HUES64 (cell line): ENCODE measurements at regions not wholly inside any gene's neighbourhood (a gene's known extent, or its start where the extent isn't known, plus 50 kb on each side); places are given as distances from the start of the nearest gene placed in this dataset.

Source experiments
- H3K27ac ChIP-seq: 2 replicates; pipeline ENCODE4 v1.7.0; 2013; ENCODE audit warnings: low read depth, low read length, inconsistent platforms
- H3K27me3 ChIP-seq: 2 replicates; pipeline ENCODE4 v1.6.1; 2013; ENCODE audit warnings: mild to moderate bottlenecking, low read length; ENCODE audit not compliant: insufficient read depth
- H3K36me3 ChIP-seq: 2 replicates; pipeline ENCODE4 v1.6.1; 2013; ENCODE audit warnings: mild to moderate bottlenecking, low read length; ENCODE audit not compliant: insufficient read depth
- H3K4me1 ChIP-seq: 2 replicates; pipeline ENCODE4 v1.6.1; 2013; ENCODE audit warnings: mild to moderate bottlenecking, low read length, moderate library complexity; ENCODE audit not compliant: insufficient read depth
- H3K4me3 ChIP-seq: 2 replicates; pipeline ENCODE4 v1.5.1; 2013; ENCODE audit warnings: mild to moderate bottlenecking, low read length, moderate library complexity
- H3K9ac ChIP-seq: 2 replicates; pipeline ENCODE4 v1.6.1; 2013; ENCODE audit warnings: mild to moderate bottlenecking, low read depth, low read length
- H3K9me3 ChIP-seq: 2 replicates; pipeline ENCODE4 v1.6.1; 2013; ENCODE audit warnings: low read depth, low read length; ENCODE audit not compliant: insufficient read depth
- WGBS: fragments of 150-250, 120-280 bp; methylation state at CpG from one replicate; pipeline ENCODE4 v1.1.7; 2013; ENCODE audit warnings: missing lambda C conversion rate; 5-methylcytosine and 5-hydroxymethylcytosine counted together

DNA sequence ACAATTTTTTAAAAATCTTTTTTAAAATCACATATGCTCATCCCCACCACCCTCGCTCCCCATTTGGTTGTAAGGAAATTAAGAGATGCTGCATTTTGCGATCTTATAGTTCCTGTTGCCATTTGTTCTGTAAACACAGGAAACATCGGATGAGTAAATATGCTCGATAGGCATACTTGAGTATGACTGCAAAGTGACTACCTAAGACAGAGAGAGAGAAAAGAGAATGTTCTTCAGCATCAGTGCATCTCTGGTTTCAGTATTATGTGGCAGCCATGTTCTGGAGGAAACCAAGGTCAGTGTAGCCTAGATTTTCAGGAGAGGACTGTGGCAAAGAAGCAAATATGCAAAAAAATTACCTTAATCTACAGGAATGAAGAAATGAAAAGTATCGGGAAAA lies 265.5 kb upstream of the FMN2 start:
- H3K36me3 ChIP-seq, result no peaks in the 10 kb centered on the region

DNA sequence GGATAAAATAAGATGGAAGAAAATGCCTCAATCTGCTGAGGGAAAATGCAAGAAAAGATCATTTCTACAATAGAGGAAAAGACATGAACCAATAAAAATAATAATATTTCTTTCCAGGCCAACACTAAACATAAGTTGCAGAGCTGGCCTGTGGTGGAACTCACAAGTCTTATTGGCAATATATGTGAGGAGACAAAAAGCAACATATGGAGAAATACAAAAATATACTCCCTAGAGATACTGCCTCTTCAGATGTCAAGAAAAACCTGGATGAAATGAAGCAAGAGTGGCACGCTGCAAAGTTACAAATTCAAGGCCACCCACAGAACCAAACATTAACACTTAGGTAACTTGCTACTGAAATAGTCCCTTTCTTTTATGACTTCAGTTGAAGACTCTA lies 264.9 kb upstream of the FMN2 start:
- Histone ChIP-seq H3K27me3 (no peaks in the 10 kb centered on the region), H3K9me3 (no peaks in the 10 kb centered on the region), H3K4me3 (no peak overlapping the region), H3K4me1 (no peaks in the 10 kb centered on the region), H3K27ac (no peak overlapping the region), H3K36me3 (no peaks in the 10 kb centered on the region), H3K9ac (no peak overlapping the region)
- 100% methylated on average over 1 of the region's 1 CpG for WGBS

More for the DNA sequence above, 265.5 kb upstream of the FMN2 start:
- Histone ChIP-seq H3K27me3 (no peaks in the 10 kb centered on the region), H3K4me1 (no peaks in the 10 kb centered on the region), H3K4me3 (no peak overlapping the region), H3K9ac (no peak overlapping the region), H3K27ac (no peak overlapping the region), H3K9me3 (no peaks in the 10 kb centered on the region)
- WGBS, result 97% methylated on average over 4 of the region's 5 CpGs

DNA sequence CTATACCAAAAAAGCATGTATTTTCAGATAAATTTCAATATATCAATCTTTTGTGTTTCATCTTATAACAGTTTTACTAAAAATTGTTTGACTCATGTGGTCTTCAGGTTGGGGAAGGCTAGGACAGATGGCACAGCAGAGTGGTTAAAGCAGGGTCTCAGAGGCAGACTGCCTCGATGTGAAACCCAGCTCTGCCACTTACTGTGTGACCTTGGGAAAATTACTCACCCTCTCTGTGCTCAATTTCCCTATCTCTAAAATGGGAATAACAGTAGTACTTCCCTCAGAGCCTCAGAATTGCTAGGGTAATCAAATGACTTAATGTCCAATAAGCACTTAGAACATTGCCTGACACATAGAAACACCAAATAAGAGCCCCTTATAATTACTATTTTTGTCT lies 262.1 kb upstream of the FMN2 start:
- H3K4me3 ChIP-seq, result no peak overlapping the region
- no peaks in the 10 kb centered on the region for H3K9me3 ChIP-seq
- H3K36me3 ChIP-seq, result no peaks in the 10 kb centered on the region
- H3K27me3 ChIP-seq, result no peaks in the 10 kb centered on the region
- H3K4me1 ChIP-seq, result peaks cover 13% of the 10 kb centered on the region; the same call in 1 of the 2 replicates
- H3K27ac ChIP-seq, result no peak overlapping the region
- no peak overlapping the region for H3K9ac ChIP-seq
- WGBS, result 94% methylated on average over 1 of the region's 1 CpG

DNA sequence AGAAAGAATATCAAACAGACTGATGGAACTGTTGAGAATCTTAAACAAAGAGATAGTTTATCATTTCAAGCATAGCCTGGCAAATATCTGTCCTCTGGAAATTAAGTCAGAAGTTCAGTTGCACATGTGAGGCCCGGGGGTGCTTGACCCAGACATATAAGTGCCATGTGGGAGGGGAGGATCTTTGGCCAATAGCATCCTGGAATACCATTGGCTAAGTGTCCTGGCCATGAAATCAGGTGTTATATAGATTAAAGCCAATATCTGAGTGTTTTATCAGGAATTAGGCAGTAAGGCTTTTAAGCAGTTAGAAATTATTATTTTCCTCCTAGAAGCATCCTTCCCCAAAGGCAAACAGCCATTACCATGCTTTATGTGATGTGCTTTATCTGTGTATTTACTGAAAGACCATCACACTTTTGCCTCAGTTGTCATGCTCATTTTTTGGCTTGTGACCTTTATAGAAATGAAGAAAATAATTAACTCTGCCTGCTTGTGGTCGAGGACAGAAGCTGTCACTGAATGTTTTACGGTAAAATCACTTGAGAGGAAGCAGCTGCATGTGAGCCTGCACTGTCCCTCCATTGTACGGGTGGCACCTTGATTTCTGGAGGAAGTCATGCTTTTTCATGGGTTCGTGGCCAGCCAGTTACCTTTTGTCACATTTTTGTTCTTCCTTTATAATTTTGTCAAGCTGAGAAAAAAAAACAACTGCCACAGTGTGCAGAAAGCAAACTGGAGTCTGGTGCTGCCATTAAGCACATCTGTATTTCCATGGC lies 259.9 kb upstream of the FMN2 start:
- WGBS, result 92% methylated on average over 5 of the region's 5 CpGs
- Histone ChIP-seq H3K9ac (no peak overlapping the region), H3K27ac (no peak overlapping the region), H3K27me3 (no peaks in the 10 kb centered on the region), H3K9me3 (no peaks in the 10 kb centered on the region), H3K4me3 (no peak overlapping the region), H3K36me3 (no peaks in the 10 kb centered on the region), H3K4me1 (peaks cover 14% of the 10 kb centered on the region; the same call in 1 of the 2 replicates)

DNA sequence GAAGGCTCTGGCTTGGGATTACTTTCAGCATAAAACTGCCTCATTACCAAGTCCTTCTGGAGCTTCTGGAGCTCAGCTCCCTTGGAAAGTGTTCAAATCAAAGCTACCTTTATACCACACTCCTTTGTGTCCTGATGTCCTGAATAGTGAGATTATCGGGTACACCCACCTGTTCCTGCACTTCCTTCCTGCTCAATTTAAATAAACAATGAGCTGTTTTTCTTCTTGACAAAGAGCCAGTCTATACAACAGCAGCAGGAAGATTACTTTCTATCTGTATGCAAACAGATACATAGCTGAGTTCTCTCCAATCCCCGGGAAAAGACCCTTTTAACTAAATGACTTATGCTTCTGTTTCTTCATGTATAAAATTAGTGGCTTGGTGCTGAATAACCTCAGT lies 258.0 kb upstream of the FMN2 start:
- Histone ChIP-seq H3K9me3 (no peaks in the 10 kb centered on the region), H3K36me3 (no peaks in the 10 kb centered on the region), H3K27ac (no peak overlapping the region), H3K4me3 (no peak overlapping the region), H3K9ac (no peak overlapping the region), H3K4me1 (peaks cover 14% of the 10 kb centered on the region; the same call in 1 of the 2 replicates), H3K27me3 (no peaks in the 10 kb centered on the region)
- WGBS, result 80% methylated on average over 2 of the region's 2 CpGs

DNA sequence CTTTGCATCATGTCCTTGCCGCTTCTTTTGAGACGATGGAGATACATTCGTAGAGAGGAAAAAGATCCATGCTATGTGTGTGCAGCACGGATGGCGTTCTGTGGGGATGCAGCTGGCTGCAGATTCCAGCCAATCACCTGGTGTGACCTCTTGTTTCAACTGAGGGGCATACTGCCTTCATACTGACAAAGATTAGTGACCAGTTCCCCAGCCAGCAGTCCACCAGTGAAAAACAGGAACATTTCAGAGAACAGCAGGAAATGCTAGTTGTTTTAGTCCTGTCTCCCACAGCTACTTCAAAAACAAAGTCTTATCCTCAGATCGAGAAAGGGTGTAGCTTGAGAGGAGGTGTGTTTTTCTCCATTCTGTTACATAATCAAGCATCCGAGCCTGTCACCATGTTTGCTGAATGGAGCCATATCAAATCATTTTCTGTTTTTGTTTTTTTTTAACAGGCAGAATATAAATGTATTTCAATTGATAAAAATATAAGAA lies 255.7 kb upstream of the FMN2 start:
- H3K9me3 ChIP-seq, result no peaks in the 10 kb centered on the region
- no peaks in the 10 kb centered on the region for H3K27me3 ChIP-seq
- H3K36me3 ChIP-seq, result no peaks in the 10 kb centered on the region
- WGBS, result 95% methylated on average over 5 of the region's 7 CpGs
- peaks cover 14% of the 10 kb centered on the region; the same call in 1 of the 2 replicates for H3K4me1 ChIP-seq
- H3K9ac ChIP-seq, result no peak overlapping the region
- H3K4me3 ChIP-seq, result no peak overlapping the region
- no peak overlapping the region for H3K27ac ChIP-seq

DNA sequence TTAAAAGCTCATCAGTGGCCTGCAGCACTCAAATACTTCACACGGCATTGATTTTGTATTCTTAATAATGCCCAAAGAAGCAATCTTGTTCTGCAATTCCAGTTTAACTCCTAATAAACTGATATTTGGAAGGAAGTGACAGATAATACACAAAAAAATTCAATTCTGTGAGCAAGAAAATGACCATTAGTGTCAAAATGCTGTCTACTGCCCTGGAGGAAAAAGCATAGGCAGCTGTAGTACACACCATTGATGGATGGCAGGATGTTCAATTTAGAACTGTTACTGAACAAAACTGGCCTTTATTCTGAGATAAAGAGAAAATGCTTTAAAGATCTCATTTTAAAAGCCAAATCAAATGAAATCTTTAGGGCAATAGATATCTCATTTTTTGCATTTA lies 251.3 kb upstream of the FMN2 start:
- no peaks in the 10 kb centered on the region for H3K9me3 ChIP-seq
- no peak overlapping the region for H3K9ac ChIP-seq
- H3K27ac ChIP-seq, result no peak overlapping the region
- H3K27me3 ChIP-seq, result no peaks in the 10 kb centered on the region
- no peak overlapping the region for H3K4me3 ChIP-seq
- no peaks in the 10 kb centered on the region for H3K36me3 ChIP-seq
- 93% methylated on average over 1 of the region's 1 CpG for WGBS
- no peaks in the 10 kb centered on the region for H3K4me1 ChIP-seq

DNA sequence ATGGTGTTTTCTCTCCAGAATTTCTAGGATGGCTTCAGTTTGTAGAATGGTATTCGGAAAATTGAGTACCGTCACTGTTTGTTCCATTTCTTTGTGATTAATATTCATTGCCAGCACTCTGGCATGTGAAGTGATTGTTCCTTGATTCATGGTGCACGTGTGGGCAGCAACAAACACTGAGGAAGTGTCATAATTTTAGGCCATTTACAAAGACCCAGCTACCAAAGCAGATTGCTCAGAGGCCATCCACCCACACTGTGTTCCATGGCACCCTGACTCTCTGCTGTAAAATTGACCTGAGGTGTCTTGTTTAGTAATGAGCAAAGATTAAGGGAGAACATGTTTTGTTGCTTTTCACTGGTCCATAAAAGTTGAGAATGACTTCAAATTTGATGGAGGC lies 250.9 kb upstream of the FMN2 start:
- 93% methylated on average over 3 of the region's 3 CpGs for WGBS
- Histone ChIP-seq H3K4me1 (no peaks in the 10 kb centered on the region), H3K4me3 (no peak overlapping the region)

DNA sequence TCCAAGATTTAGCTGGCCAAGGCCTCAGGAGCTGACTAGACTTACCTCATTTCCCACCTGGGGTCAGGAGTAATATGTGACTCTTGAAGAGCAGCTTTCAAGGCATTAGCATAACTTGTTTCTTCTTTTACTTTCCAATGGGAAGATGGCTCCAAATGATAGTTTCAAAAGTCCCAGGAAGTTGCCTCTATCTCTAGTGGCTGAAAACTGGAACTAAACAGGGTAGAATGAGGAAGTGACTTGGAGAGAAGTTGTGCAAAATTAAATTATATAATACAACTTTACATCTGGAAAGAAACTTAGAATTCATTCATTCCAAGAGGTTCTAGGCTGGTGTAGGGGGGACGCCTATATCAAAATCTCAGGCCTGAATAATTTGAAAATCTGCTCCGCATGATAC lies 250.1 kb upstream of the FMN2 start:
- Histone ChIP-seq H3K9me3 (no peaks in the 10 kb centered on the region), H3K27ac (no peak overlapping the region), H3K4me1 (no peaks in the 10 kb centered on the region), H3K4me3 (no peak overlapping the region), H3K27me3 (no peaks in the 10 kb centered on the region), H3K9ac (no peak overlapping the region), H3K36me3 (no peaks in the 10 kb centered on the region)
- WGBS, result 96% methylated on average over 2 of the region's 2 CpGs

More for the DNA sequence above, 250.9 kb upstream of the FMN2 start:
- Histone ChIP-seq H3K27me3 (no peaks in the 10 kb centered on the region), H3K27ac (no peak overlapping the region), H3K9ac (no peak overlapping the region), H3K36me3 (no peaks in the 10 kb centered on the region), H3K9me3 (no peaks in the 10 kb centered on the region)

DNA sequence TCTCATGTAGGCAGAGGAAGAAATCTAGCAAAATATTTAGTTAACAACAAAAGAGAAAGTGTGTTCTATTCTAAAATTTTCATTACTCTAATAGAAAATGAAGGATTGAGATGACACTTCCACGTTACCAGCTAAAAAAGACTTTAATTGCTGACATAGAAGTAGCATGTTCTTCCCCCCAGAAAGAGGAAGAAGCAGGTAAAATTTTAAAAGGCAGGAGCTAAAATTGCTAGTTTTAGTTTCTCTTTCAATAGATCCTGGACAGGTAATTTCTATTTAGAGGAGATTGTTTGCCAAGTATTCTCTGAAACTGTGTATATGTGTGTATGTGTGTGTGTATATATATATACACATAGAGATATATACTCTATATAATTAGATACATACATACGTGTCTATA lies 248.1 kb upstream of the FMN2 start:
- Histone ChIP-seq H3K27ac (no peak overlapping the region), H3K4me3 (no peak overlapping the region), H3K36me3 (no peaks in the 10 kb centered on the region), H3K9me3 (no peaks in the 10 kb centered on the region), H3K4me1 (no peaks in the 10 kb centered on the region), H3K27me3 (no peaks in the 10 kb centered on the region), H3K9ac (no peak overlapping the region)
- WGBS, result no CpG with 5 or more reads among the region's 2 CpGs

DNA sequence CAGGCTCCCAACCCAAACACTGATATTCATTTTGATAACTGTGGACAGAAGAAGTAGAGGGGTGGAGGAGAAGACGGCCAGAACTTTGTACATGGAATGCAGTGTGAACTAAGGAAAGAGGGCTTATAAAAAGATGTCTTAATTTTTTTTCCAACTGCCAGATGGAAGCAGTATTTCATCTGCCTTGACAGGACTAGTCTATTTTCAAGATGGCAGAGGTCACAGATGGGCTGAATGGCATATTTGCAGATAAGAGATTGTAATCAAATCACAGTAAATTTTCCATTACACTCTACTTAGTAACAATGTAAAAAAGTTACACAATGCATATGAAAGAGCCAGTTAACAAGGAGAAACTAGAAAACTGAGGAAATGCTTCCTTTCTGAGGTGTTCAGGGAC lies 246.8 kb upstream of the FMN2 start:
- H3K9me3 ChIP-seq, result no peaks in the 10 kb centered on the region
- no peaks in the 10 kb centered on the region for H3K36me3 ChIP-seq
- peaks cover 4% of the 10 kb centered on the region for H3K4me1 ChIP-seq
- no peaks in the 10 kb centered on the region for H3K27me3 ChIP-seq
- H3K27ac ChIP-seq, result no peak overlapping the region
- H3K4me3 ChIP-seq, result no peak overlapping the region
- no peak overlapping the region for H3K9ac ChIP-seq
- WGBS, result 90% methylated on average over 1 of the region's 1 CpG
